ENCODE measurements at regions not wholly inside any gene's neighbourhood (a gene's known extent, or its start where the extent isn't known, plus 50 kb on each side); places are given as distances from the start of the nearest gene placed in this dataset.

- H3K36me3 Mint-ChIP-seq = no peaks in the 10 kb centered on the region
- peaks cover 5% of the 10 kb centered on the region for H3K9me3 Mint-ChIP-seq
- TF ChIP-seq CTCF (IDR thresholded peaks at IDR 0.05; ENCODE audit: unreplicated experiment) = no peak
Measured at GRCh38 chr3:110234831-110235230, 836.8 kb upstream of the NECTIN3 start.

GRCh38 chr3:110236976-110237610, 834.5 kb upstream of the NECTIN3 start:
- H3K27ac Mint-ChIP-seq = no peak overlapping the region
- peaks cover 17% of the 10 kb centered on the region for H3K4me1 Mint-ChIP-seq
- TF ChIP-seq CTCF (IDR thresholded peaks at IDR 0.05; ENCODE audit: unreplicated experiment) = no peak
- H3K27me3 Mint-ChIP-seq (ENCODE audit: low read depth) = peaks cover 4% of the 10 kb centered on the region
- H3K9me3 Mint-ChIP-seq = peaks cover 9% of the 10 kb centered on the region
- no peak overlapping the region for H3K4me3 Mint-ChIP-seq
- H3K36me3 Mint-ChIP-seq = no peaks in the 10 kb centered on the region
- DNase-seq (ENCODE audit: low spot score in 2 of 2, unreplicated experiment in 2 of 2) = no peak

More at GRCh38 chr3:110234831-110235230, 836.8 kb upstream of the NECTIN3 start:
- H3K4me3 Mint-ChIP-seq = no peak overlapping the region
- H3K27ac Mint-ChIP-seq = no peak overlapping the region
- peaks cover 4% of the 10 kb centered on the region for H3K27me3 Mint-ChIP-seq (ENCODE audit: low read depth)
- peaks cover 17% of the 10 kb centered on the region for H3K4me1 Mint-ChIP-seq
- no peak for DNase-seq (ENCODE audit: low spot score in 2 of 2, unreplicated experiment in 2 of 2)

- no peak overlapping the region for H3K27ac Mint-ChIP-seq
- no peak for DNase-seq (ENCODE audit: low spot score in 2 of 2, unreplicated experiment in 2 of 2)
- no peak for TF ChIP-seq CTCF (IDR thresholded peaks at IDR 0.05; ENCODE audit: unreplicated experiment)
Measured at GRCh38 chr3:110243081-110243480, 828.5 kb upstream of the NECTIN3 start.

GRCh38 chr3:110246796-110247376, 824.7 kb upstream of the NECTIN3 start:
- no peaks in the 10 kb centered on the region for H3K4me1 Mint-ChIP-seq
- H3K4me3 Mint-ChIP-seq = no peak overlapping the region
- DNase-seq (ENCODE audit: low spot score in 2 of 2, unreplicated experiment in 2 of 2) = no peak
- TF ChIP-seq CTCF (IDR thresholded peaks at IDR 0.05; ENCODE audit: unreplicated experiment) = no peak
- H3K27me3 Mint-ChIP-seq (ENCODE audit: low read depth) = no peaks in the 10 kb centered on the region
- no peak overlapping the region for H3K27ac Mint-ChIP-seq
- H3K9me3 Mint-ChIP-seq = peaks cover 8% of the 10 kb centered on the region
- H3K36me3 Mint-ChIP-seq = no peaks in the 10 kb centered on the region

More at GRCh38 chr3:110243081-110243480, 828.5 kb upstream of the NECTIN3 start:
- H3K27me3 Mint-ChIP-seq (ENCODE audit: low read depth) = no peaks in the 10 kb centered on the region
- no peaks in the 10 kb centered on the region for H3K36me3 Mint-ChIP-seq
- H3K9me3 Mint-ChIP-seq = peaks cover 16% of the 10 kb centered on the region
- H3K4me3 Mint-ChIP-seq = no peak overlapping the region
- H3K4me1 Mint-ChIP-seq = no peaks in the 10 kb centered on the region

GRCh38 chr3:110248666-110249065, 823.0 kb upstream of the NECTIN3 start:
- H3K36me3 Mint-ChIP-seq = no peaks in the 10 kb centered on the region
- no peaks in the 10 kb centered on the region for H3K4me1 Mint-ChIP-seq
- no peak for TF ChIP-seq CTCF (IDR thresholded peaks at IDR 0.05; ENCODE audit: unreplicated experiment)
- H3K4me3 Mint-ChIP-seq = no peak overlapping the region
- peaks cover 8% of the 10 kb centered on the region for H3K9me3 Mint-ChIP-seq
- H3K27me3 Mint-ChIP-seq (ENCODE audit: low read depth) = no peaks in the 10 kb centered on the region
- H3K27ac Mint-ChIP-seq = no peak overlapping the region
- no peak for DNase-seq (ENCODE audit: low spot score in 2 of 2, unreplicated experiment in 2 of 2)
